HCT116 (cell line): ENCODE measurements at regions not wholly inside any gene's neighbourhood (a gene's known extent, or its start where the extent isn't known, plus 50 kb on each side); places are given as distances from the start of the nearest gene placed in this dataset.
A peak's percentile ranks its signal among the peaks of the same experiment; 100 is the strongest.

Source experiments
- ATAC-seq: fragments of 200-7000 bp; cut with Tn5 transposase; 2 replicates; pipeline ENCODE4 v1.9.1; 2020; ENCODE audit warnings: mild to moderate bottlenecking, moderate library complexity
- BruUV-seq: library from RNA; stranded (reverse); fragments of 400-500 nt; replicated peaks from 2 replicates; lab custom pipeline; 2021; lab: Mats Ljungman, UMichigan
- CTCF ChIA-PET: fragments of 300-600 bp; sonication (Branson Sonifier 250); formaldehyde crosslinking; loops from one replicate; lab custom pipeline; 2021; ENCODE audit warnings: antibody characterized with exemption; lab: Charles Lee
- POLR2A ChIA-PET: fragments of 300-600, 350-600 bp; sonication (Branson Sonifier 250); formaldehyde crosslinking; loops from one replicate; lab custom pipeline; 2021; ENCODE audit warnings: antibody characterized with exemption; lab: Charles Lee
- RAD21 ChIA-PET, 2 experiments: fragments of 300-600 bp; sonication (Branson Sonifier 250); formaldehyde crosslinking; loops; one replicate each; lab custom pipeline; 2023; ENCODE audit warnings: low total read pairs in 2 of 2; ENCODE audit not compliant: uncharacterized antibody in 2 of 2, unreplicated experiment in 2 of 2, low non-redundant PET in 1 of 2; lab: Charles Lee
- DNase-seq: peaks from one replicate; pipeline ENCODE4 v3.0.0-alpha.2; 2010; ENCODE audit warnings: low read depth, low spot score
- H2AFZ ChIP-seq: fragments of 200-600 bp; shearing (Covaris generic), sonication (generic); 2 replicates; pipeline ENCODE4 v1.6.1; 2017; ENCODE audit warnings: low read depth, mixed run types, mixed read lengths, antibody characterized with exemption, low read length; ENCODE audit not compliant: poor library complexity, severe bottlenecking
- H3K27ac ChIP-seq: 2 replicates; pipeline ENCODE4 v1.5.1; 2012; ENCODE audit warnings: low read depth, low read length
- H3K27me3 ChIP-seq: fragments of 200-600 bp; sonication (generic); 2 replicates; pipeline ENCODE4 v1.6.1; 2016; ENCODE audit warnings: mixed run types, low read length, mixed read lengths; ENCODE audit not compliant: insufficient read depth
- H3K36me3 ChIP-seq, 2 experiments: fragments of 200-500 bp in 1 of 2; fragments of 200-600 bp in 1 of 2; sonication (Bioruptor generic) in 1 of 2; sonication (generic) in 1 of 2; 2 replicates each; pipeline versions ENCODE4 v1.5.1 to v1.6.1; 2014 to 2016; ENCODE audit warnings: low read length in 2 of 2, inconsistent platforms in 1 of 2, mixed read lengths in 1 of 2, mixed run types in 1 of 2; ENCODE audit not compliant: insufficient read depth in 2 of 2, control insufficient read depth in 1 of 2
- H3K4me1 ChIP-seq, 2 experiments: fragments of 200-600 bp in 1 of 2; sonication (generic) in 1 of 2; 2 replicates each; pipeline versions ENCODE4 v1.5.1 to v1.6.1; 2012 to 2017; ENCODE audit warnings: low read length in 2 of 2, inconsistent platforms in 1 of 2, mild to moderate bottlenecking in 1 of 2, mixed read lengths in 1 of 2, mixed run types in 1 of 2, moderate library complexity in 1 of 2; ENCODE audit not compliant: insufficient read depth in 2 of 2, control insufficient read depth in 1 of 2
- H3K4me2 ChIP-seq: fragments of 200-600 bp; sonication (generic); 2 replicates; pipeline ENCODE4 v1.6.1; 2017; ENCODE audit warnings: mixed run types, low read length, mixed read lengths
- H3K4me3 ChIP-seq, 2 experiments: fragments of 200-600 bp in 1 of 2; sonication (generic) in 1 of 2; replicated peaks in 1 of 2; 2 replicates each; pipeline ENCODE4 v1.5.1; 2011 to 2016; ENCODE audit warnings: low read length in 2 of 2, control low read depth in 1 of 2, low read depth in 1 of 2, mild to moderate bottlenecking in 1 of 2, mixed read lengths in 1 of 2, mixed run types in 1 of 2
- H3K79me2 ChIP-seq: fragments of 200-600 bp; sonication (generic); 2 replicates; pipeline ENCODE4 v1.6.1; 2017; ENCODE audit warnings: mild to moderate bottlenecking, mixed run types, low read length, moderate library complexity, mixed read lengths; ENCODE audit not compliant: insufficient read depth
- H3K9ac ChIP-seq: fragments of 200-600 bp; sonication (generic); 2 replicates; pipeline ENCODE4 v1.6.1; 2016; ENCODE audit warnings: low read length, mixed read lengths
- H3K9me2 ChIP-seq: fragments of 200-600 bp; sonication (generic), shearing (Covaris generic); 2 replicates; pipeline ENCODE4 v1.6.1; 2017; ENCODE audit warnings: mixed run types, mild to moderate bottlenecking, moderate library complexity; ENCODE audit not compliant: insufficient read depth
- H3K9me3 ChIP-seq, 2 experiments: fragments of 200-500 bp in 1 of 2; fragments of 200-600 bp in 1 of 2; sonication (Bioruptor generic) in 1 of 2; sonication (generic) in 1 of 2; 2 replicates each; pipeline ENCODE4 v1.6.1; 2014 to 2017; ENCODE audit warnings: low read length in 2 of 2, mixed read lengths in 2 of 2, inconsistent platforms in 1 of 2, low read depth in 1 of 2, mild to moderate bottlenecking in 1 of 2, mixed run types in 1 of 2, moderate library complexity in 1 of 2; ENCODE audit not compliant: control insufficient read depth in 1 of 2, insufficient read depth in 1 of 2
- H4K20me1 ChIP-seq: fragments of 200-600 bp; sonication (generic), shearing (Covaris generic); 2 replicates; pipeline ENCODE4 v1.6.1; 2017; ENCODE audit warnings: mixed run types, mild to moderate bottlenecking, moderate library complexity; ENCODE audit not compliant: insufficient read depth
- CBX3 ChIP-seq: IDR thresholded peaks from 2 replicates; pipeline ENCODE4 v1.6.1; 2012; ENCODE audit warnings: low read depth
- EGR1 ChIP-seq: IDR thresholded peaks from 2 replicates; pipeline ENCODE4 v1.6.1; 2012; ENCODE audit warnings: low read depth
- EZH2phosphoT487 ChIP-seq: fragments of 200-600 bp; IDR thresholded peaks from 2 replicates; pipeline ENCODE4 v1.6.1; 2018; ENCODE audit warnings: antibody characterized with exemption, borderline replicate concordance
- RAD21 ChIP-seq: IDR thresholded peaks from 2 replicates; pipeline ENCODE4 v1.6.1; 2012; ENCODE audit warnings: low read depth, mild to moderate bottlenecking
- SIN3A ChIP-seq: IDR thresholded peaks from 2 replicates; pipeline ENCODE4 v1.6.1; 2012; ENCODE audit warnings: low read depth
- ZBTB33 ChIP-seq: IDR thresholded peaks from 2 replicates; pipeline ENCODE4 v1.6.1; 2011; ENCODE audit warnings: mild to moderate bottlenecking, low read length, moderate library complexity; ENCODE audit not compliant: insufficient replicate concordance; ENCODE audit errors: extremely low read depth
- intact Hi-C: fragments of 100-400 bp; cut with micrococcal nuclease; formaldehyde crosslinking; loops from 2 replicates; pipeline ENCODE4 v1.10.0; 2022

- H3K27me3 ChIP-seq: no peaks in the 10 kb centered on the region
- H3K79me2 ChIP-seq: no peaks in the 10 kb centered on the region
- H3K27ac ChIP-seq: no peak overlapping the region
- RAD21 ChIA-PET: no interaction called here
- no peaks in the 10 kb centered on the region for H3K9me3 ChIP-seq
- no peaks in the 10 kb centered on the region for H3K9me2 ChIP-seq
- no peaks in the 10 kb centered on the region for H3K36me3 ChIP-seq
- ATAC-seq (no peak), DNase-seq (no peak)
- no peak overlapping the region for H2AFZ ChIP-seq
- no peak overlapping the region for H3K4me3 ChIP-seq
- no peak for TF ChIP-seq ZBTB33
- TF ChIP-seq CBX3: no peak
- TF ChIP-seq SIN3A: no peak
- no peak for TF ChIP-seq RAD21
- TF ChIP-seq, all 23 proteins: peak for 0
- Histone ChIP-seq H3K9ac (no peak overlapping the region), H3K4me1 (peaks cover 0 to 9% of the 10 kb centered on the region in 2 experiments; a peak in 2 of 4 replicates), H4K20me1 (no peaks in the 10 kb centered on the region), H3K4me2 (no peak overlapping the region)
- BruUV-seq: no TSS peak
- CTCF ChIA-PET: no interaction called here
- intact Hi-C loops: no loop called here
- POLR2A ChIA-PET: no interaction called here
Measured at GRCh38 chr2:120545521-120546047, 190.1 kb upstream of the GLI2 start.

DNA sequence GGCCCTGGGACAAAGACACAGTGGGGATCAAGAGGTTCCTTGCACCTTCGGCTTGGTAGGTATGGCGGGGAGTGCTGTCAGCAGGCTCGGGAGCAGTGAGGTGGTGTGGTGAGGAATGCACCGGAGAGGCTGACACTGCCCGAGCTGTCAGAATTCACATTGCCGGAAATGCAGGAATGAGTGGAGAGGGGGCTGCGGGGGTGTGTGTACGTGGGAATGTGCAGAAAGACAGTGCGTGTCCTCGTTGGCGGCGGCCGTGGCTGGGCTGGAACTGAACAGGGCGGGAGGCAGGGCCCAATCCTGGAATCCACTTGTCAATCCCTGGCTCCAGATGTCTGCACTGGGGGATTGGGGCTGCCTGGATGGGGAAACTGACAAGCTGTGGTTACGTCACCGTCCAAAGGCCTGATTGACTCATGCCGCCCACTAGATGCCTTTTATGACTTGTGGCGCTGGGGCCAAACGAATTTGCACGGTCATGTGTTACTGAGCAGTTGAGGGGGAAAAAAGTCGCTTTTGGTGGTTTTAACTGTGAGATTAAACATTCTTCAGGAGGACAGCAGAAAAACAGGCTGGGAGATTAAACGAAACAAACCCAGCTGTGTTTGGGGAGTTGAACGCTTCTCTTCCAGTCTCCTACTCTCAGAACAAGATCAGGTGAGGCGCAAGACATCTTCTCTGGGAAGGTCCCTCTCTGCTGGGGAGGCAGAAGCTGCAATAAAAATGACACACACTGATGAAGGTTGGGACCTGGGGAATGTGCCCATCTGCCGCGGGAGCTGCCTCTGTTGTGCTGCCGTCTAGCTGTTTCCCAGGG, 189.4 kb upstream of the GLI2 start:
- Histone ChIP-seq H3K27me3 (no peaks in the 10 kb centered on the region), H3K4me2 (no peak overlapping the region), H3K4me3 (no peak overlapping the region), H3K79me2 (no peaks in the 10 kb centered on the region), H3K9me2 (no peaks in the 10 kb centered on the region), H3K9ac (no peak overlapping the region), H3K9me3 (no peaks in the 10 kb centered on the region), H3K4me1 (peaks cover 0 to 7% of the 10 kb centered on the region in 2 experiments; a peak in 2 of 4 replicates), H3K36me3 (no peaks in the 10 kb centered on the region), H2AFZ (no peak overlapping the region), H4K20me1 (no peaks in the 10 kb centered on the region), H3K27ac (no peak overlapping the region)
- ChIA-PET POLR2A (no interaction called here), RAD21 (no interaction called here), CTCF (no interaction called here)
- no peak for TF ChIP-seq EZH2phosphoT487
- TF ChIP-seq EGR1: peak; percentile 34; the same call in 1 of the 2 replicates
- no TSS peak for BruUV-seq
- intact Hi-C loops: no loop called here
- ATAC-seq: no peak
- DNase-seq: no peak
